Ureter (tissue), 1 donor: ENCODE measurements at regions not wholly inside any gene's neighbourhood (a gene's known extent, or its start where the extent isn't known, plus 50 kb on each side); places are given as distances from the start of the nearest gene placed in this dataset.

Experiments used
- DNase-seq: peaks from one replicate; pipeline ENCODE4 v3.0.0-alpha.2; 2020; ENCODE audit warnings: low spot score
- donor health status: DM: yes; HTN: yes; CAD: no.

DNA sequence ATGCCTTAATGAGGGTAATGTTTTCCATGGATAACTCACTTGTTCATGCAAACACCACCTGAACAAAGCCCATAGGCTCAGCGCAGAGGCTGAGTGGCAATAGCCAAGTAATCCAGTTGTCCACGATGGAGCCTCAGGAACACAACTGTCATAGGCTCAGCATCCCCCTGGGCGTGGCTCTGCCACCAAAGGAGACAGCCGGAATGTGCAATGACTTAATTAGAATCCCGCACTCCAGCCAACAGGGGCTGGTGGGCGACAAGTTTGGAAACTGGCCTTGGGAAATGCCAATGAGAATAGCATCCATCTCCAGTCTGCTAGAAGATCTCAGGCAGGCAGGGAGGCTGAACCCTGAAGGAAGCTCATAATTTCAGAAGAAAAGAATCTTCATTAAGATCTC lies 411.7 kb upstream of the NRP1 start:
- DNase-seq: no peak

DNA sequence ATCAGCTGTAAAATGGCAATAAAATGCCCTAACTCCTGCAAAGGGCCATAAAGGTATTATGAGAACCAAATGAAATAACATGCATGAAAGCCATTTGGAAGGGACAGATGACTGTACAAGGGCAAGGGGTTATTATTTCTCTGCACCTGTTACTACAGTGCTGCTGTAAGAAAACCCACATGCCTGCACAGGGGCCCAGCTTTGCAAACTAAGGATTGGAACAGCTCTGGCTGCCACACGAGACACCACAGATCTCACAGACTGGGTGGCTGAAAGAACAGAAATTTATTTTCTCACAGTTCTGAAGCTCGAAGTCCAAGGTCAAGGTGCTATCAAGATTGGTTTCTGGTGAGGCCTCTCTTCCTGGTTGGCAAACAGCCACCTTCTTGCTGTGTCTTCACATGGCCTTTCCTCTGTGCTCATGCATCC lies 409.0 kb upstream of the NRP1 start:
- DNase-seq: no peak

DNA sequence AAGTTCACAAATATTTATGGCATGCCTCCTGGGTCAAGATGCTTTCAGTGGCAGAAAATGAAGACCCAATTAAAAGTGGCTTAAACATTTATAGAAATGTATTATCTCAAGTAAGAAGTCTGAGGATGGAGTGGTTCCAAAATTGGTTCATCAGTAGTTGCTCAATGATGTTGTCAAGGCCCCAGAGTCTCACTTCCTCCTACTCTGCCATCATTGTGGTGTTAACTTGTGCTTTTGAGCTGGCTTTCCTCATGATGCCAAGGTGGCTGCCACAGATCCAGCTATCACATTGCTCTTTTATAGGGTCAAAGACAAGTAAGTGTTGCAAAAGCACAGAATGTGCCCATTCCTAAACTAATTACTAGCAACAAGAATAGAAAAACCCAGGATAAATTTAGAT lies 404.6 kb upstream of the NRP1 start:
- no peak for DNase-seq

DNA sequence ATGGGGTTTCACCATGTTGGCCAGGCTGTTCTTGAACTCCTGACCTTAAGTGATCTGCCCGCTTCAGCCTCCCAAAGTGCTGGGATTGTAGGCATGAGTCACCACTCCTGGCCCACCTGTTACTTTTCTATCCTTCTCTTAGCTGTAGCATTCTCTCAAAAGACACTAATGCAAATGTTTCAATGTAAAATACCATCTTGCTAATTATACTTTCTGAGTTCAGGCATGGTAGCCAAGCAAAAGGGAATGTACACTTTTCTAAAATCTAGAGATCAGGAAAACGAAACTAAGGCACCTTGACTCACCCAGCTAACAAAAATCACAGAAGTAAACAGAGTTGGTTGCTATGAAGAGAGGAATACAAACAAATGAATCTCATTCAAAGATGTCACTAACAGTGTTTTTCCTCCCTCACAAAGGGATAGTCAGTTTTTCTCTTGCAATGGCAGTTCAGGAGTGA lies 401.0 kb upstream of the NRP1 start:
- no peak for DNase-seq

DNA sequence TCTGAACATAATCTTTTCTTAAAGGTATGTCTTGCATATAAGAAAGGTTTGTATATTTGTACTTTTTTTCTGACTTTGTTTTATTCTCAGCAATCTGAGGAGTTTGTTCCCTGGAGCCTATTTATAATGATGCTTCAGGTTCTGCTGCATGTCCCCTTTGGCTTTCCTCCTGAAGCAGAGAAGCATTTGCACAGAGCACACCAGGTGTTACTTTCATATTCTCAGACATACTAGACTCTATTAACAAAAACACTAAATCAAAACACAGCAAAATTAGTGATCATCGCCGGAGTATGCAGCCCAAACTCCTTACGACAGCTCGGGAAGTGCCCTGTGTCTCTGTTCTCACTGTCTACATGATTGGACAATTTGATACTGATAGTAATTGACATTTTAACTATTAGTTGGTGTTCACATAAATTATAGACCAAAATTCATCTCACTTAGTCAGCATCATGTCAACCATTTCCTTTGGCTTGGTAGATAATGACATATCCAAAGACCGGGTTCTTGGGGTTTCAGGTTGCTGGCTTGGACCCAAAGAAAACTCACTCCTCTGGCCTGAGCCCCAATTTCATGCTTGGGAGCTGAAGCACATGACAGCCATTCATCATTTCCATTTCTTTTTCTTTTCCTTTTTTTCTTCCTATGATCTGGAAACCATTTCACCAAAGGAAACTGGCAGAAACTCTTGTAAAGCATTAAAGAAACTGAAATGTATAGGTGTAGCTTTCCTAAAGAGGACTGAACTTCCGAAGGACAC lies 400.1 kb upstream of the NRP1 start:
- DNase-seq: no peak

DNA sequence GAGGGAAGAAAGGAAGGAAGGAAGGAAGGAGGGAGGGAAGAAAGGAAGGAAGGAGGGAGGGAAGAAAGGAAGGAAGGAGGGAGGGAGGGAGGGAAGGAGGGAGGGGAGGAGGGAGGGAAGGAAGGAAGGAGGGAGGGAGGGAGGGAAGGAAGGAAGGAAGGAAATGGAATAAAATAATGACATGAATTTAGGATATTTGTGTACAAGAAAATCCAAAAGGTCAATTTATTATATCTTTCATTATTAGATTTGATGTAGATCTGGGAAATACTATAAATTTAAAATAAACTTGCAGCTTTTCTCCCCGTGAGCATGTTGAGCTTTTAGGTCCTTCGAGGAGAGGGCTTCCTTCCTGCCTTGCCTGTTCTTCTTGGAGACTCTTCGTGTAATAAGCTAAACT lies 398.6 kb upstream of the NRP1 start:
- DNase-seq: no peak

DNA sequence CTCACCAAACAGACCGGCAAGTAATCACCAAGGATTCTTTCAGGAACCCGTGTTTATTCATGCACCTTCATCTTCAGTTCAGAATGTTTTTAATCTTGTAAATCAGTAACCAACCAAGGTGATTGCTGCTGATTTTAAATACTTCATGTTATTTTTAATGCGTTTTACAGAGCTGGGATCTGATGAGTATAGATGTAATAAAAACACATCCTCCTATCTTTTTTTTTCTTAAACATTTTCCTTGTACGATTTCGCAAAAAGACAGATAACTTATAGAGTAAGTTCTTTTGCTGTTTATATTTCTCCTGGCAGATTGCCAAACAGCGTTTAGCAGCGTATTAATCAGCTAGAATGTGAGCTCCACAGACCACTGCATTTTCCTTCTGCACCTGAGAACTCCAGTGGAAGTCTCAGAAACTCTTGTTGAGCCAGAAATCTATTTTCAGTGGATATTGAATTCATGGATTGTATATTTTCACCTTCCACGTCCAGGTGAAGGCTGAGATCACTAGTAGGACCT lies 397.8 kb upstream of the NRP1 start:
- DNase-seq: no peak

DNA sequence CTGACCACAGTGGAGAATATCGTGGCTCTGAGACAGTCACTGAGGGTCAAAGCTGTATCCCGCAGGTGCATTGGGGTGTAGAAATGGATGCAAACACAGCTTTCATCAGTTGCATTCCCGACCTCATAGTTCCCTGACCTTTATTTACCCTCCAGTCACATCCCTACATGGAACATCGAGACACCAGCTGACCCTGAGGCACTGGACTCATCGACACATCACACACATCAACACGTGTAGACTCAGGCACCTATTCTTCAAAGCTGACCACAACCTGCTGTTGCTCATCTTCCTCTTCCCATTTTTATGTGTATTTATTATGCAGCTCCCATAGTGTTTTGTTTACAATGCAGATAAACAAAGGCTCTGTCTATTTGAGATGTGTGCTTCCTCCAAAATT lies 396.9 kb upstream of the NRP1 start:
- no peak for DNase-seq

DNA sequence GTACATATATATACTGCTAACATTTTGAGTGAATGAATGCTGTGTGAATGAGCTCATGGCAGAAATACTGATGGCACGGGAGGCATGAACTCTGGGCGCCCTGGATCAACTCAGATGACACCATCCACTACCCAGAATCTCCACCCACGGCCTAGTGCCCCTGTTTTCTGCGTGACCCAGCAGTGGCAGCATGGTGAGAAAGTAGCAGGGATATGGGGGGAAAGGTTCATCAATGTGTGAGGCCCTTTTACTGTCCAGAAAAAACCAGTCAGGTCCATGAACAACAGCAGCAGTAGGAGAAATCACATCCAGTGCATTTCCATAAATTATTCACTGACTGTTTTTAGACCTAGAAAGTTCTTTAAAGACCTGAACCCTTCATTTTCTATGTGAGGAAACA lies 391.0 kb upstream of the NRP1 start:
- no peak for DNase-seq

DNA sequence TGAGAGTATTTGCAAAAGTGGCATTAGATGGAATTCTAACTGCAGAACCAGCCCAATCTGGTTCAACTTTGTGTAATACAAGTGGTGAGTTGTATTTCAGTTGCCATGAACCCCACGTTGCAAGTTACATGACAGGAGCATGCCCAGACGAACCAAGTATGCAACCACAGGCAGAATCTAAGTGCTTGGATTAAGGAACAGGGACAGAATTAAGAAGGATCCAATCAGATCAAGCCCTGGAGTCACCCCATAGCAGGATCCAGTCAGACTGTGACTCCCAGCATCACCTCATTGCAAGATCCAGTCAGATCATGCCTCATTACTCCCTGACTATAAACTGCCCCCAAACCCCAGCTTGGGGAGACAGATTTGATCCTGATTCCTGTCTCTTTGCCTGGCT lies 388.7 kb upstream of the NRP1 start:
- DNase-seq: no peak

DNA sequence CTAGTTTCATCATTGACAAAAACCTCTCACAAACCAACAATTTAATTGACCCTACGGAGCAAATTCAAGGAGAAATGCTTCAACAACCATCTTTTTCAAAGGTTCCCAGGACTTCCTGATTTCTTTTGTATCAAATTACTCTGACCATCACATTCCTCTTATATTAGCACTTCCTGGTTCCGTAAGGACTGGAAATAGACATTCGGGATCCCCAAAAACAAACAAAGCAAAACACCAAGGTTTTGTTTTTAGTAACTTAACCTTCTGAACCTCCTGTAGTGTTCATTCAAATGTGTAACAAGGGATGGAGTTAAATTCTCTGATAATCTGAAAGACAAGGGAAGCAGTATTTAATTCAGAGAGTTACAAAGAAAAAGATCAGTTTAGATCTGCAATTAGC lies 387.6 kb upstream of the NRP1 start:
- no peak for DNase-seq

DNA sequence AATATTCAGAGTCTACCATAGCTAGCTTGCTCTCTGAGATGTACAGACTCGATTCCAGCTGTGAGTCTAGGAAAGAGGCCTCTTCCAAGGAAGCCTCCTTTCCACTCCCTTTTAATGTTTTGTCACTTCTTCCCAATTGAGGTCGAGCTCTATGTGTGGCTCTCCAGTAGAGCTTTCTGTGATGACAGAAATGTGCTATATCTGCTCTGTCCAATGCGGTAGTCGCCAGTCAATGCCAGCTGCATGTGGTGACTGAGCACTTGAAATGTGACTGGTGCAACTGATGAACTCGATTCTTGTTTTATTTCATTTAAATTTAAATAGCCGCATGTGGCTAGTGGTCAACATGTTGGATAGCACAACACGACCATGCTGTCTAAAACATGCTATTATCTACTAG lies 387.0 kb upstream of the NRP1 start:
- no peak for DNase-seq

DNA sequence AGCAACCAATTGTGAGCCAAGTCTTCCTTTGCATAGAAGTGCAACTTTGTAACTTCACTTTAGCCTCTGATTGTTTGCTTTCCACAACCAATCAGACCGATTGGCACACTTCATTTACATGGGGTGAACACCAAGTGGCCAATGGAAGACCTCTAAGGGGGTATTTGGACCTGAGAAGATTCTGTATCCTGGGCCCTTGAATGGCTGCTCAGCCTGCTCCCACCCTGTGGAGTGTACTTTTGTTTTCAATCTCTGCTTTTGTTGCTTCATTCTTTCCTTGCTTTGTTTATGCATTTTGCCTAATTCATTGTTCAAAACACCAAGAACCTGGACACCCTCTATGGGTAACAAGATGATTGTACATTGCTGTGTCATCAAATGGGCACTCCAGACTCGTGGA lies 385.7 kb upstream of the NRP1 start:
- no peak for DNase-seq

DNA sequence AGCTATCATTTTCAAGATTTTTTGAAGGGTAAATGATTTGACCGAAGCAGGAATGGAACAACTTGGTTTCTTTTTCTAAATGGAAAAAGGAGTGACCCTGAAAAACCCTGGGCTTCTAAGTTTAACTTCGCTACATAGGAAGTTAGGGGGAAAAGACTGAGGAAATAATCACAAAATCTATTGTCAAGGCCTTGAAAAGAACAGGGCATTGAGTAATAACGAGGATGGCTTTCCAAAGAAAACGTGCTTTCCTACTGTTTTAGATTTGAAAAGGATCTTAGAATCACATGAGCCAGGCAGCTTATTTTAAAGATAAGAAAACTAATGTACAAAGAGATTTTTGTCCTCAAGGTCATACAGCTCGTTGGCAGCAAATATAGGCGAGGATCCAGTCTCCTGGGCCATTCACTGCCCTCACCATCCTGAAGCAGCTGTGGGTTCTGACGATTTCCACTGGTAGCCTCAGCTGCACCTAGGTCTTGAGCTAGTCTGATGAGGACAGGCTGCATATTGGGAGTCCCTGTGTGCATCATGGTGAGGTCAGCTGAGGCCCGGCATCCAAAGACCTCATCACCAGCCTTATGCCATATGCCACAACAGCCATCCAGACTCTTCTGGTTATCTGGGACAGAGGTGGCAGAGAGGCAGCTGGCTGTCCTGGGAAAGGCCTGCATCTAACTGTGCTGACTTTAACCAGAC lies 384.7 kb upstream of the NRP1 start:
- no peak for DNase-seq

DNA sequence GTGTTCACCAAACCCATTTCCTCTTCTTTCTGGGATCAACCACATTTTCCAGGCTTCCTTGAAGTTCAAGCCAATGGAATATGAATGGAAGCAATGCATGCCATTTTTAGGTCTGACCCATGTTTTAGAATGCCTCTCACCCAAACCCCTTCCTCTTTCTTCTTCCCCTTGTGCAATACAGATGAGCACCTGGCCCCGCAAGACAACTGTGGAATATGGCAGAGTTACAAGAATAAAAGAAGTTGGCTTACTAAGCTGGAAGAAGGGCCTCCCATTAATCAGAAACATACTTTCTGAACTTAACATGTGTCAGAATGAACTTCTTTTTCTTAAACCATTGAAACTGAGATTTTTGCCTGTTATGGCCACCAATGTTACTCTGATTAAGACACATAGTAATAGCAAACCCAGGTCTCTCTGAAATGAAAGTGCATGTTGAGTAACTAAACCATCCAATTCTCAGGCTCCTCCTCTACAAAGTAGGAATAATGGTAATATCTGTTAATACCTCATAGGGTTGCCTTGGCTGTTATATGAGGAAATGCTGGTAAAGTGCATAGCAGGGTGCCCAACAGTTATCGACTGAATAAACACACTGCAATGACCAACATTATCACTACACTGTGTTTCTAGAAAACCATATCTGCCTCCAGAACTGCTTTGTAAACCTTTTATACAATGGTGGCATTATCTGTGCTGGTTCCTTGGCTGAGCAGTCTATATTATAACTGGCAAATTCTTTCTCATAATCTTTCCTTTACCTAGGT lies 382.2 kb upstream of the NRP1 start:
- no peak for DNase-seq

DNA sequence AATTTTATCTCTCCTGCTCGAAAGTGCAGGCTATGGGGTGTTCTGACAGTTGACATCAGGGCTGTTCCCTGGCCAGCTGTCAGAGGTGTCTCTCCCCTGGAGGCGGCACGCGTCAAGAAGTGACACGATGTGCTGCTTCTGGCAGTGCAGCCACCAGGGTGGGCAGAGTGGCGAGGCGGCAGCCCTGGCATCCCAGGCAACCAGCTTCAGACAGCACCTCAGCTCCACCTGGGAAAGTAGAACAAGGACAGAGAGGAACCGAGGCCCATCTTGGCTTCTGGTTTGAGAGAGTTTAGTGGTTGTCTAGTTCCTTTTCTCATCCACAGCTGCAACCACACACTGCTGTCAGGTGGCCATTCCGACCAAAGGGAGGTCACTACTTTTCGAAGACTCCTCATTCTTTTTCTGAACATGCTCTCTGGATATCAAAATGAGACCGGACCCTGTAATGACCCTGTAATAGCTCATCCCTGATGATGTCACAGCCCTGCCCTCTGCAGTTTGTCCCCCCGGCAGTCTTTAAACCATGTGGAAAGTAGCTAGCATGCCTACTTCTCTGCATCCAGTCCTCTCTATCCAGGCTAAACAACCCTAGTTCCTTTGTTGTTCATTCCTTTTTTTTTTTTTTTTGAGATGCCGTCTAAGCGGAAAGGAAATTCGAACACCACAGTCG lies 381.0 kb upstream of the NRP1 start:
- DNase-seq: no peak

DNA sequence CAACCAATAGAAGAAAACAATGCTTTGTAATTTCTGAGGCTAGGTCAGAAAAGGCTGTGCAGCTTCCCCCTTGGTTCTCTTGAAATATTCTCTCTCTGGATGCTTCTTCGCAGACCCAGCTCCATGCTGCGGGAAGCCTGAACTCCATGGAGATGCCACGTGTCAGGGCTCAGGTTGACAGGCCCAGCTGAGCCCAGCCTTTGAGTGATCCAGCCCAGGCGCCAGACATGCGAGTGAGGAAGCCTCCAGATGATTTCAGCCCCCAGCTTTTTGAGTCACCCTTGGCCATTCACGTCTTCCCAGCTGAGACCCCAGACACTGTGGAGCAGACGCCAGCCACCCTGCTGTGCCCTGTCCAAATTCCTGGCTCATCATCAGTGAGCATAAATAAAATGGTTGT lies 378.4 kb upstream of the NRP1 start:
- no peak for DNase-seq

DNA sequence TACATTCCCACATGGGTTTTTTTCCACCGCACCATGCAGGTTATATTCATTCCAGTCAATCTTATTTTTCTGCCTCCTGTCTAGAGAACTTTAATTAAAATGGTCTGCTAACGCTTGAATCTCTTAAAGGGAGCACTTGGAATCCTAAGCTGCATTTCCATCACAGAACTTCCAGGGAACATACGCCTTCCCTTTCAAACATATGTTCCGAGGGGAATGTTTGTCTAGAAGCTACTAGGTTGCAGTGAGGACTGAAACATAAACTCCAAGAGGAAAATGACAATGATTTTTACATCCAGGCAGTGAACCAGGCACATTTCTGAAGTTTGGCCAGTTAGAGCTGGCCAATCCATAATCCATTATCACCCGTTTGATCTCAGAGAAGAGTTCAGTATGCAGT lies 375.5 kb upstream of the NRP1 start:
- DNase-seq: no peak

DNA sequence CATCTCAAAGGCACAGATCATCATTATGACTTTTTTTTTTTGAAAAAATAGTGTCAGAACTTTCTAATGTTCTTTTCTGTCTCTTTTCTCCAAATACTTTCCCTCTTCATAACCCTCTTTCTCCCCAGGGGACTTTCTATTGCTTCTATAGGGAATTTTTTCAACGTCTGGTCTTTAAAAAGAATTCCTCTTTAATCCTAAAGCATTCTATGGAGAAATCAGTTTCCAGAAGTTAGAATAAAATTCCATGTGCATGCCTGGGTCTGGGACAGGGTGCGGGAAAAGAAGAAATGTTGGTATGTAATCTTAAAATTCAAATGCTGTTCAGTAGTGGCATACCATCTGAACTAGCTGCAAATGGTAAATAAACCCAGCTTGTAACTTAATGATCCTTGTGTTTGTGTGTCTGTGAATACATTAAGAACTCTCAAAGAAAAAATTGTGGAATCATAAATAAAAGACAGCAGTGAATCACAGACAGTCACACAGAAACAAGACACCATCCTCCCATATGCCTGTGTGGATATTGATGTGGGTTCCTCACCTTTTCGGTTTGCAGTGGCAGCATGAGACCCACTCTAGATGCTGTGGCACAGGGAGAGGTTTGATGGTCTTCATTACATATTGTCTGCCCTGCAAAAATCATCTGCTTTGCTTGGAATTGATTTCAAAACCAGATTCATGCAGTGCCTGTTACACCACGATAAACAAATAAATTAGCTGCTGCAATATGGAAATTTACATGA lies 374.7 kb upstream of the NRP1 start:
- no peak for DNase-seq

DNA sequence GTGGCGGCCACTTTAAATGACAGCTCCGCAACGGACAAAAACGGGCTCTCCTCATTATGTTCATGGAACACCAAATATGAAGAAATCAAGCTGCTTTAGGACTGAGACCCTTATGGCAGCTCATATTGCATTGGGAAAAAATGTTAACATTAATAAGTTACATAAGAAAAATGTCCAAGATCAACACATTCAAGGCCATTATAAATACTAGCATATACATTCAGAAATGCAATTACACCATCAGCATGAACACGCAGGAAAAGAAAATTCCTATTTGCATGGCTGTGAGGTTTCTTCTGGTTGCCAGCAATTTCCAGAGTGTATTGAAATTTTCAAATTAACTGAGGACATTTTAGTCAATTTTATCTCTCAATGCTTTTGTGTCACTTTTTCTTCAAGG lies 374.1 kb upstream of the NRP1 start:
- DNase-seq: no peak

DNA sequence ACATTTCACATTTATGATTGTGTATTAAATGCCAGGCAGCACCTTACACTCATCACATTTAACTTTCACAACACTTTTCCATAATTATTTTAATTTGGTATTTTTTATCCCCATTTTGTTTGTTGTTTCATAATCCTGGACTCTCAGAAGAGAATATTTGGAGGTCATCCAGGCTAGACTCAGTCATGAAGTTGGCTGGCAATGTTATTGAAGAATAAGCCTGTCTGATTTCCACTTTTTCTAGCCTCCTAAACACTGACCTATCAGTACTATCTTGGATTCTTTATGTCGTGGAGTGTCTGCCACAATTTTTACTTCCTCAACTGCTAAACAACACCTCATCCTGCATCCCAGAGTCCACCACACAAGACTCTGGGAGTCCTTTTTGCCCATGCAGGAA lies 372.3 kb upstream of the NRP1 start:
- DNase-seq: no peak
